Subcutaneous abdominal adipose tissue (tissue), 5 donors: ENCODE measurements at regions not wholly inside any gene's neighbourhood (a gene's known extent, or its start where the extent isn't known, plus 50 kb on each side); places are given as distances from the start of the nearest gene placed in this dataset.
"Not testable (repeated sequence)": the region's sequence is repeated elsewhere in the genome, so short reads cannot be mapped to it uniquely, and the experiment has no call there.

Experiments
- H3K27ac ChIP-seq: one replicate; pipeline ENCODE4 v1.7.0; 2013; ENCODE audit warnings: low read depth, mild to moderate bottlenecking, inconsistent platforms, low read length, moderate library complexity
- H3K27me3 ChIP-seq, 5 donors: one replicate each; pipeline ENCODE4 v1.7.0; 2013; ENCODE audit warnings: low read length in 5 of 5, inconsistent platforms in 1 of 5; ENCODE audit not compliant: control insufficient read depth in 5 of 5, insufficient read depth in 4 of 5
- H3K36me3 ChIP-seq, 5 donors: one replicate each; pipeline ENCODE4 v1.7.0; 2013; ENCODE audit warnings: low read length in 5 of 5; ENCODE audit not compliant: control insufficient read depth in 5 of 5, insufficient read depth in 5 of 5
- H3K4me1 ChIP-seq, 5 donors: one replicate each; pipeline ENCODE4 v1.7.0; 2013; ENCODE audit warnings: low read length in 5 of 5, mild to moderate bottlenecking in 3 of 5, moderate library complexity in 1 of 5; ENCODE audit not compliant: control insufficient read depth in 5 of 5, insufficient read depth in 5 of 5
- H3K4me3 ChIP-seq, 5 donors: one replicate each; pipeline ENCODE4 v1.7.0; 2013; ENCODE audit warnings: low read length in 5 of 5, low read depth in 1 of 5
- H3K9ac ChIP-seq, 5 donors: one replicate each; pipeline ENCODE4 v1.7.0; 2013; ENCODE audit warnings: low read length in 5 of 5, mild to moderate bottlenecking in 4 of 5, moderate library complexity in 3 of 5
- H3K9me3 ChIP-seq, 5 donors: one replicate each; pipeline ENCODE4 v1.7.0; 2013; ENCODE audit warnings: low read length in 5 of 5; ENCODE audit not compliant: control insufficient read depth in 5 of 5
- donor health status: healthy.
- donor health status: healthy.
- donor health status: healthy.
- donor health status: healthy.
- donor health status: healthy.

- Histone ChIP-seq H3K9ac (no peak overlapping the region), H3K27ac (no peak overlapping the region), H3K9me3 (no peaks in the 10 kb centered on the region), H3K4me3 (no peak overlapping the region), H3K36me3 (no peaks in the 10 kb centered on the region), H3K27me3 (no peaks in the 10 kb centered on the region), H3K4me1 (peaks cover 0 to 3% (median 2%) of the 10 kb centered on the region in 5 donors)
Measured at GRCh38 chr1:192497214-192497794, 78.3 kb upstream of the RGS1 start.

GRCh38 chr1:192498092-192498491, 77.5 kb upstream of the RGS1 start:
- not testable (repeated sequence) for H3K9me3 ChIP-seq, H3K36me3 ChIP-seq, H3K9ac ChIP-seq, H3K4me3 ChIP-seq, H3K27ac ChIP-seq, H3K4me1 ChIP-seq, H3K27me3 ChIP-seq

GRCh38 chr1:192499061-192499581, 76.5 kb upstream of the RGS1 start:
- H3K9me3 ChIP-seq, H3K27me3 ChIP-seq, H3K4me3 ChIP-seq, H3K9ac ChIP-seq, H3K36me3 ChIP-seq, H3K4me1 ChIP-seq, H3K27ac ChIP-seq: not testable (repeated sequence)

- not testable (repeated sequence) for H3K4me1 ChIP-seq, H3K27ac ChIP-seq, H3K36me3 ChIP-seq, H3K27me3 ChIP-seq, H3K9me3 ChIP-seq, H3K4me3 ChIP-seq, H3K9ac ChIP-seq
Measured at GRCh38 chr1:192500541-192500940, 75.0 kb upstream of the RGS1 start.

GRCh38 chr1:192506741-192507155, 68.8 kb upstream of the RGS1 start:
- Histone ChIP-seq H3K27me3 (no peaks in the 10 kb centered on the region), H3K4me1 (no peaks in the 10 kb centered on the region), H3K9ac (no peak overlapping the region), H3K27ac (no peak overlapping the region), H3K4me3 (no peak overlapping the region), H3K9me3 (no peaks in the 10 kb centered on the region), H3K36me3 (no peaks in the 10 kb centered on the region)

GRCh38 chr1:192512426-192513162, 63.0 kb upstream of the RGS1 start:
- Histone ChIP-seq H3K9ac (no peak overlapping the region), H3K27ac (no peak overlapping the region), H3K4me3 (no peak overlapping the region), H3K36me3 (no peaks in the 10 kb centered on the region), H3K4me1 (peaks cover 0 to 6% (median 0%) of the 10 kb centered on the region in 5 donors), H3K27me3 (no peaks in the 10 kb centered on the region), H3K9me3 (no peaks in the 10 kb centered on the region)

GRCh38 chr1:192513196-192513595, 62.4 kb upstream of the RGS1 start:
- Histone ChIP-seq H3K36me3 (no peaks in the 10 kb centered on the region), H3K27me3 (no peaks in the 10 kb centered on the region), H3K4me3 (no peak overlapping the region), H3K9me3 (no peaks in the 10 kb centered on the region), H3K27ac (no peak overlapping the region), H3K9ac (no peak overlapping the region), H3K4me1 (peaks cover 0 to 6% (median 0%) of the 10 kb centered on the region in 5 donors)

GRCh38 chr1:192513697-192514096, 61.9 kb upstream of the RGS1 start:
- Histone ChIP-seq H3K27me3 (no peaks in the 10 kb centered on the region), H3K36me3 (no peaks in the 10 kb centered on the region), H3K9me3 (no peaks in the 10 kb centered on the region), H3K4me1 (peaks cover 0 to 6% (median 0%) of the 10 kb centered on the region in 5 donors), H3K4me3 (no peak overlapping the region), H3K27ac (no peak overlapping the region), H3K9ac (no peak overlapping the region)

- H3K36me3 ChIP-seq, result no peaks in the 10 kb centered on the region
- H3K4me1 ChIP-seq, result peaks cover 0 to 11% (median 0%) of the 10 kb centered on the region in 5 donors
- no peak overlapping the region for H3K27ac ChIP-seq
- no peak overlapping the region for H3K4me3 ChIP-seq
- H3K9me3 ChIP-seq, result no peaks in the 10 kb centered on the region
- H3K9ac ChIP-seq, result no peak overlapping the region
- no peaks in the 10 kb centered on the region for H3K27me3 ChIP-seq
Measured at GRCh38 chr1:192516776-192517297, 58.7 kb upstream of the RGS1 start.

GRCh38 chr1:192517716-192518355, 57.7 kb upstream of the RGS1 start:
- not testable (repeated sequence) for H3K9me3 ChIP-seq, H3K27ac ChIP-seq, H3K36me3 ChIP-seq, H3K9ac ChIP-seq, H3K27me3 ChIP-seq, H3K4me3 ChIP-seq
- H3K4me1 ChIP-seq, result peaks cover 0 to 11% (median 0%) of the 10 kb centered on the region in 5 donors
